GM18511 (cell line): ENCODE measurements at regions not wholly inside any gene's neighbourhood (a gene's known extent, or its start where the extent isn't known, plus 50 kb on each side); places are given as distances from the start of the nearest gene placed in this dataset.
"Not testable (repeated sequence)": the region's sequence is repeated elsewhere in the genome, so short reads cannot be mapped to it uniquely, and the experiment has no call there.

Source experiments
- ATAC-seq: cut with Tn5 transposase; IDR thresholded peaks from one replicate; pipeline ENCODE4 v1.9.1; 2021; ENCODE audit warnings: mild to moderate bottlenecking, moderate library complexity; ENCODE audit not compliant: unreplicated experiment

- ATAC-seq, result no peak
Observed at GRCh38 chr2:95685513-95685912, 93.7 kb downstream of the TRIM43 start.

DNA sequence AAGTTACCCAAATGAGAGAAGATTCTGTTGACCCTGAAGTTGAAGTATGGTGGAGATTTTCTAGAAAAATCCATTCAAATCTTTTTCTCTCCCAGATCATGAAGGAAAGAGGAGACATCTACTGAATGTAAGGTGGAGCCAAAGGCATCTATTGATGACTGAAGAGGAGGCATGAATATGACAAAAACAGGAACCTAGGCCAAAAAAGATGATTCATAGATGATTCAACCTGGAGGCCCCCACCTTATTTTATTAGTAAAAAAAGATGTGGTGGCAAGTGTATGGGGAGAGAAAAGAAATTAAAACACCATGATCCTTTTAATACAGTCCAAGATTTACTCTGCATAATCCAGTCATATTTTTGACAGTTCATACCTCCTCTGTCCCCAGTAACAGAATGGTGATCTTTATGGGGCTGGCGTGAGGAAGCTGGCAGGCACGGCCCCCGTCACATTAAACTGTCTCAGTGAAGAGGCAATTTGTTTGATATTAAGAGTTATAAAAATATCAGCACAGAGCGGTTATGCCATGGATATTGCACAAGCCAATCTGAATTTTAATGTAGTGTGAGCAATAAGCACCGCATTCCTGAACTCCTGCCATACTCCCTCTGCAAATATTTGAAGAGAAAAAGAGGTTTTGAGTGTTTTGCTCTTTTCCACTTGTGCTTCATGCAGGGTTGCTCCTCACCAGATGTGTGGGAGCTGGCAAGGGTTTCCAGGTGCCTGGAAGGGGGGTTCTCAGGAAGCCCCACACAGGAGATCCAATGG, 94.4 kb downstream of the TRIM43 start:
- ATAC-seq, result not testable (repeated sequence)

- not testable (repeated sequence) for ATAC-seq
Observed at GRCh38 chr2:95687852-95688251, 96.1 kb downstream of the TRIM43 start.

- not testable (repeated sequence) for ATAC-seq
Observed at GRCh38 chr2:95691210-95691609, 99.4 kb downstream of the TRIM43 start.

DNA sequence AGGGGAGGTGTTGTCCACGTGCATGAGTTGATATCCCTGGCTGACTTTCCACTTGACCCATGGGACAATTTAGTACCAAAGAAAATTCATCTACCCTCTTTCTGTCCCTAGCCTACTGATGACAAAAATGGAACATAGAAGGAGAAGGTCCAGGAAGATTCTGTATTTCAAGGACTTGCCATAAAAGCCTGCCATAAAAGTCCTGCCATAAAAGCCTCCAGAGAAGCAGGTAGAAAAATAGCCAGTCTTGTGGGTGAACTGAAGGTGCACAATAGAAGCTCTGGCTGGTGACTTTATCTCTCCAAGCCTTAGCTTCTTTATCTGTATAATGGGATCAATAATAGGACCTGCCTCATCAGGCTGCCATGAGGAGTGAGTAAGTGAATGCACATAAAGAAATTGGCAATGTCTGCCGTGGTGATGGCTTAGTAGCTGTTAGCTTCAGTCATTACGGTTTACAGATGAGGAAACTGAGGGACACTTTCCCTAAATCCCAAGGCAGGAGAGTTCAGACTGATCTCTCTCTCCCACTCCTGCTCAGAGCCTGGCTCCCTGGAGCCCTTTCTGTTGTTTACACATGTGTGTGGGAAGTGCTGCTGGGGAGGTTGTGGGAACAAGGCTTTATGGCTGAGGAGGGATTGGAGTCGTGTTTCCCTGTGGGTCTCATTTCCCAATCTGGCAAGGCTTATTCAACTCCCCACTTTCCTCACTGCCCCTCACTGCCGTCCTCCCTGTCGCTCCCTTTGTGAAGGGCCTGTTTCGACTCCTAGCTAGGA, 101.5 kb downstream of the TRIM43 start:
- ATAC-seq, result not testable (repeated sequence)

DNA sequence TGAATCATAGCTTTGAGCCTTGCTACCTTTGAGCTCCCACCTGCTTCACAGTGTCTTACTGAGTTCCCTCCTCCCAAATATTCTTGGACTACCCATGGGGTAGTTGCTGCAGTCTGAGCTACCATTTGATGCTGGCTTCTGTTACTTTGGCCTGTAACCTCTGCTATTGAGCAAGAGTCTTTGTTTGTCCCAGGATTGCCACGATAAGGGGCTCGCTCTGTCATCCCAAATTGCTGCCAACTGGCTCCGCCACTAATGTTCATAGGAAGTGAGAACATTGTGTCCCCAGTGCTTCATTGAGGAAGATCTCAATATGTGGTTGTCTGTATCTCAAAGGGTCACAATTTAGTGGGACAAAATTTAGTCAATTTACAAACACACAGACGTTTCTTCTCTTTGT, 103.8 kb downstream of the TRIM43 start:
- ATAC-seq, result no peak

GRCh38 chr2:95698146-95698545, 106.3 kb downstream of the TRIM43 start:
- ATAC-seq, result no peak

GRCh38 chr2:95699201-95700184, 107.7 kb downstream of the TRIM43 start:
- ATAC-seq, result not testable (repeated sequence)

- ATAC-seq, result no peak
Observed at GRCh38 chr2:95700519-95700918, 108.7 kb downstream of the TRIM43 start.

GRCh38 chr2:95702471-95702870, 110.7 kb downstream of the TRIM43 start:
- no peak for ATAC-seq

DNA sequence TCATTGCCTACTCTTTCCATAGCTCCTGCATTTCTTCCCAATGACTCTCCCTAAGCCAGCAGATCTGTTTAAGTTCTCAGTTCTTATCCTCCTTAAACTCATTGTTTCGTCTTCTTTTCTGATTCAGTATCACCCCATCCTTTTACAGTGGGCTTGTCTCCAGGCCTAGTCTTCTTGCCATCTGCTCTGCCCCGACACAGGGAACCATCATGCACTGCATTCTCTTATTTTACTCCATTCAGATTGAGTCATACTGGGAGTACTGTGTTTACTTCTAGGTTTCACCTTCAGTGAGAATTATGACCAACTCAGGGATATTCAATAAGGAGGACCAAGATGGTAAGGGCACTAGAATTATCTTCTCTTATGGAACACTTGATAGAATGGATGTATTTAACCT, 115.4 kb downstream of the TRIM43 start:
- ATAC-seq, result not testable (repeated sequence)

DNA sequence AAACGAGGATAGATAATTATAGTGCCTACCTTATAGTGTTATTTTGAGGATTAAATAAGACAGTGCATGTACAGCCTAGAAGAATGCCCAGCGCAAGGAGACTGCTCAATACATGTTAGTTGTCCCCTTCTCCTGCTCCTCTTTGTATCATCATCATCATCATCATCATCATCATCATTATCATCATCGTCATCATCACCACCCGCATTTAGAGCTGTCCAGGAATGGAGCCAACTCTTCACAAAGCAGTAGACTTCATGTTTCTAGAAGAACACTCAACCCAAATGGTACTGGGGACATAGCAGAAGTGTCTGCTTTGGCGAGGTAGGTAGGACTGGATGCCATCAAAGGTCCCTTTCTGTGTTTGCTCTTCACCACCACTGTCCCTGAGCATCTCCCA, 116.0 kb downstream of the TRIM43 start:
- no peak for ATAC-seq

DNA sequence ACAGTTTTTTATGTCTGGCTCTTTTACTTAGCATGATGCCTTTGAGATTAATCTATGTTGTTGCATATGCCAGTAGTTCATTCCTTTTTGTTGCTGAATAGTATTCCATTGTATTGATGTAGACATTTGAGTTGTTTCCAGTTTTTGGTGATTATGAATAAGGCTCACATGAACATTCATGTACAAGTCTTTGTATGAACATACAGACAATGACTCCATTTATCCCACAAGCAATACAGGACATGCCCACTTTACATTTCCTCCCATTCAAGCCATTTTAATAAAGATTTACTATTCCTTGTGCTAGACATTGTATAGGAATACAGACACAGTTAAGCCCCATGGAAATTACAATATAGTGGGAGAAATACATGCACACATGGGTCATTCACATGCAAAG, 118.0 kb downstream of the TRIM43 start:
- ATAC-seq, result no peak

- not testable (repeated sequence) for ATAC-seq
Observed at GRCh38 chr2:95713470-95714177, 121.8 kb downstream of the TRIM43 start.

DNA sequence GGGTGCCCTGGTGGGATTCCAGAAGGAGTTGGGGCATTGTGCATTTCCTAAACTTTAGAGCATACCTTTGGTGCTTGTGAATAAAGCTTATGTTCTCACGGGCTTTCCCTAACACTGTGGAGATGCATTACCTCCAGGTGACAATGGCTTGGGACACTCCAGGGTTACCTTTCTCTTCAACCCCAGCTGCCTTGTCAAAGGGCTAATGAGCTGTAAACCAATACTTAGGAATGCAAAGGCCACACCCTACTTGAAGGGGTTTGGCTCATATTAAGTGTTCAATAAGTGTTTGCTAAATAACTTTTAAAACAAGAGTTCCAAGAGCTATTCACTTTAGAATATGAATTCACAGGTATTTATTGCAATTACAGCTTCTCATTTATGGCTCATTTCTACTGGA, 122.6 kb downstream of the TRIM43 start:
- ATAC-seq, result not testable (repeated sequence)

GRCh38 chr2:95719473-95720060, 127.8 kb downstream of the TRIM43 start:
- ATAC-seq, result no peak

- ATAC-seq, result no peak
Observed at GRCh38 chr2:95721726-95722125, 129.9 kb downstream of the TRIM43 start.

- no peak for ATAC-seq
Observed at GRCh38 chr2:95722131-95722697, 130.4 kb downstream of the TRIM43 start.

DNA sequence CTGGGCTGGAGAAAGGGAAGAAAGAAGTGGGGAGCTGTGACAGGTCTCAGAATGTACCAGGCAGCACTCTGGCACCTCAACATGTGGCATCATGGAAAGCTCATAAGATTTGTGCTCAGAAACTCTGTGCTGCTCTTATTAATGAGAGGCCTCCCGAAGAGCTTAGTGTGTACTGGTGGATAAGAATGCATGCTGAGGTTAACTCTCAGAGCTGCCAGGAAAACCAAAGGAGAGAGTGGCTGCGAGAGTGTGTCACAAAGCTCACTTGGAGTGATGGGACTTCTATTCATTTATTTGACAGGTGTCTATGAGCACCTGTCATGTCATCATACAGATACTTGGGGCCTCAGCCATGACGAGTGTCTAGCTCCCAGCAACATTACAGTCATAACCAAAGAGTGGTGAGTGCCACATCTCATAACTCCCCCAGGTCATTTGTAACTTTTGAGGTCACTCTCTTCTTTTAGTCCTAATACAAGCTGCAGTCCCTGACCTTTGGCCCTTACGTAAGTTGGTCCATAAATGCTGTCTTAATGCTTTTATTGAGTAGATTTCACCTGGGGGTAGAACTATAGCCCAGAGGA, 131.9 kb downstream of the TRIM43 start:
- not testable (repeated sequence) for ATAC-seq
